ENCODE measurements at regions not wholly inside any gene's neighbourhood (a gene's known extent, or its start where the extent isn't known, plus 50 kb on each side); places are given as distances from the start of the nearest gene placed in this dataset.

DNA sequence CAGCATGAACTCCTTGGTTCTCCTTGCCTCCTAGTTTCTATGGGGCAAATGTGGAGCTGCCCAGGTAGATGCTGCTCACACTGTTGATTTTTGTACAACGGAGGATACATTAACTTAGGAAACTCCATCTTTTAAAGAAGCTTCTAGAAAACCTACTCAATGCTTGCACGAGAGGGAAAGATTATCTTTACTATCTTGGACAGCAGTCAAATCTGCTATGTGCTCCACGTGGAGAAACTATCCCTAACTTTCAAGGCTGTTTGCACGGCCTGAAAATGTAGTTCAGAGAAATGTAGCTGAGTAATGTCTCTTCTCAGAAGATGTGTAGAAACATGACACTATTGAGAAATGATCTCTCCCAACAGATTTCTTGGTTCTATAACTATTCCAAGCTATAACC is 1530.9 kb upstream of the PABPC4L start:
- intact Hi-C loops (cut with DNase I; ENCODE audit: low total_unique reads), result no loop called here
- Histone ChIP-seq H3K4me3 (no peak overlapping the region), H3K9me3 (no peaks in the 10 kb centered on the region), H3K36me3 (no peaks in the 10 kb centered on the region), H3K27ac (no peak overlapping the region), H3K27me3 (no peaks in the 10 kb centered on the region), H3K4me1 (no peaks in the 10 kb centered on the region)
- TF ChIP-seq POLR2A (IDR thresholded peaks at IDR 0.05), result no peak
- TF ChIP-seq, protein P1, sequence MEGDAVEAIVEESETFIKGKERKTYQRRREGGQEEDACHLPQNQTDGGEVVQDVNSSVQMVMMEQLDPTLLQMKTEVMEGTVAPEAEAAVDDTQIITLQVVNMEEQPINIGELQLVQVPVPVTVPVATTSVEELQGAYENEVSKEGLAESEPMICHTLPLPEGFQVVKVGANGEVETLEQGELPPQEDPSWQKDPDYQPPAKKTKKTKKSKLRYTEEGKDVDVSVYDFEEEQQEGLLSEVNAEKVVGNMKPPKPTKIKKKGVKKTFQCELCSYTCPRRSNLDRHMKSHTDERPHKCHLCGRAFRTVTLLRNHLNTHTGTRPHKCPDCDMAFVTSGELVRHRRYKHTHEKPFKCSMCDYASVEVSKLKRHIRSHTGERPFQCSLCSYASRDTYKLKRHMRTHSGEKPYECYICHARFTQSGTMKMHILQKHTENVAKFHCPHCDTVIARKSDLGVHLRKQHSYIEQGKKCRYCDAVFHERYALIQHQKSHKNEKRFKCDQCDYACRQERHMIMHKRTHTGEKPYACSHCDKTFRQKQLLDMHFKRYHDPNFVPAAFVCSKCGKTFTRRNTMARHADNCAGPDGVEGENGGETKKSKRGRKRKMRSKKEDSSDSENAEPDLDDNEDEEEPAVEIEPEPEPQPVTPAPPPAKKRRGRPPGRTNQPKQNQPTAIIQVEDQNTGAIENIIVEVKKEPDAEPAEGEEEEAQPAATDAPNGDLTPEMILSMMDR (IDR thresholded peaks at IDR 0.05), result no peak
- DNase-seq, result no peak

DNA sequence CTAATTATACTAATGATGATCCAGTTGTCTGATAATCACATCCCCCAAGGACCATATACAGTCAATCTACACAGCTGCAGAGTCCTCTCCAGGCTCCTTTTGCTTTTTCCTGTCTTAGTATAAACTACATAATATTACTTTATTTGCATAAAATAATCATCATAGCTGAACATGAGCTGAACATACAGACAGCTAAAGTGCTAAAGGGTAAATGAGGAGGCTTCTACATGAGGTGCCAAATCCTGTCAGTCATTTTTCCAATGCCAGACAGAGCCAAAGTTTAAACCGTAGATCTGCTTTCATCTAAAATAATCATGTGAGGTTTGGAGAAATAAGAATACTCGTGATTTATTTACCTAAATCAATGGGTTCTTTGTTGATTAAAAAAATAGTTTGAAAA is 1530.1 kb upstream of the PABPC4L start:
- DNase-seq, result no peak
- H3K9me3 ChIP-seq, result no peaks in the 10 kb centered on the region
- no peaks in the 10 kb centered on the region for H3K4me1 ChIP-seq
- no peak overlapping the region for H3K27ac ChIP-seq
- H3K36me3 ChIP-seq, result no peaks in the 10 kb centered on the region
- intact Hi-C loops (cut with DNase I; ENCODE audit: low total_unique reads), result no loop called here
- no peak overlapping the region for H3K4me3 ChIP-seq
- TF ChIP-seq POLR2A (IDR thresholded peaks at IDR 0.05), result no peak
- TF ChIP-seq, protein P1 (IDR thresholded peaks at IDR 0.05), result no peak
- no peaks in the 10 kb centered on the region for H3K27me3 ChIP-seq

DNA sequence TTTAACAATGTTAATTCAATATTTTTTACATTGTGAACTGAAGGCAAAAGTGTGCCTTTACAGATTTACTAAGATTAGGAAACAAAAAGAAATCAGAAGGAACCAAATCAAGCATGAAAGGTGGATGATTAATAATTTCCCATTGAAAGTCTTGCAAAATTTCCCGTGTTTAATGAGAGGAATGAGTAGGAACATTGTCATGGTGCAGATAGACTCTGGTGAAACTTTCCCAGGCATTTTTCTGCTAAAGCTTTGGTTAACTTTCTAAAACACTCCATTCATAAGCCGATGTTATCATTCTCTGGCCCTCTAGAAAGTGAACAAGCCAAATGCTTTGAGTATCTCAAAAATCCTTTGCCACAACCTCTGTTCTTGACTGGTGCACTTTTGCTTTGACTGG is 1522.8 kb upstream of the PABPC4L start:
- intact Hi-C loops (cut with DNase I; ENCODE audit: low total_unique reads), result no loop called here
- TF ChIP-seq POLR2A (IDR thresholded peaks at IDR 0.05), result no peak
- TF ChIP-seq, protein P1 (IDR thresholded peaks at IDR 0.05), result no peak

DNA sequence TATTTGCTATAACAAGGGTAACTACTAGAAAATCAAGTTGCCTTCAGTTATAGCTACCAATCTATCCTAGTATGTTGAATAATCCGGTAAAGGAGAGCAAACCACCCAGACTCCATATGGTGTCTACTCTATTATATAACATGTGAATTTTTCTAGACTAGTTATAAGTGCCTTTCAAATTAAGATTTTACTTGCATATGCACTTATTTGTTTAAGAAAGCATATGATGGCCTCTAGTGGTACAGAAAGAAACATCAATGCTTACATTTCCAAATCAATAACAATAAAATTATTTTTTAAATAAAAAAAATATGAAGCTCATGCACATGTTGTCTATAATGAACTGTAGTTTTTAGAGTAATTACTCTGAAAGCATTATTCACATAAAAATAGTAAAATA is 1516.4 kb upstream of the PABPC4L start:
- no peak overlapping the region for H3K27ac ChIP-seq
- intact Hi-C loops (cut with DNase I; ENCODE audit: low total_unique reads), result no loop called here
- H3K4me1 ChIP-seq, result no peaks in the 10 kb centered on the region
- no peak overlapping the region for H3K4me3 ChIP-seq
- DNase-seq, result no peak
- no peaks in the 10 kb centered on the region for H3K36me3 ChIP-seq
- no peaks in the 10 kb centered on the region for H3K9me3 ChIP-seq
- no peak for TF ChIP-seq POLR2A (IDR thresholded peaks at IDR 0.05)
- TF ChIP-seq, protein P1 (IDR thresholded peaks at IDR 0.05), result no peak
- no peaks in the 10 kb centered on the region for H3K27me3 ChIP-seq

More for the DNA sequence above, 1522.8 kb upstream of the PABPC4L start:
- Histone ChIP-seq H3K36me3 (no peaks in the 10 kb centered on the region), H3K27ac (no peak overlapping the region), H3K27me3 (no peaks in the 10 kb centered on the region), H3K4me1 (no peaks in the 10 kb centered on the region), H3K9me3 (no peaks in the 10 kb centered on the region), H3K4me3 (no peak overlapping the region)
- no peak for DNase-seq

DNA sequence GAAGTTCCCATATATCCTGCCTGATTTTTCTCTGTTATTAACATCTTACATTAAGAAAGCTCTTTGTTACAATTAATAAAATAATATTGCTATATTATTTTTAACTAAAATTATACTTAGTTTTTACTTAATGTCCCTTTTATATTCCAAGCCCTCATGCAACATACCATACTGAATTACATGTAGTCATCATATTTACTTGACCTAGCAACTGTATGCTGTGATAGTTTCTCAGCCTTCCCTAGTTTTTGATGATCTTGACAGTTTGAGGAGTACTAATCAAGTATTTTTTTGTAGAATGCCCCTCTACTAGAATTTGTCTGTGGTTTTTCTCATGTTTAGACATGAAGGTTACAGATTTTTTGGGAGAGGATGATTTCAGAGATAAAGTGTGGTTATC is 1503.8 kb upstream of the PABPC4L start:
- peaks cover 0 to 3% of the 10 kb centered on the region in 2 donors for H3K36me3 ChIP-seq
- H3K9me3 ChIP-seq, result no peaks in the 10 kb centered on the region
- TF ChIP-seq POLR2A (IDR thresholded peaks at IDR 0.05), result no peak
- TF ChIP-seq, protein P1 (IDR thresholded peaks at IDR 0.05), result no peak
- intact Hi-C loops (cut with DNase I; ENCODE audit: low total_unique reads), result no loop called here
- H3K4me3 ChIP-seq, result no peak overlapping the region
- H3K27me3 ChIP-seq, result no peaks in the 10 kb centered on the region
- no peak for DNase-seq
- no peaks in the 10 kb centered on the region for H3K4me1 ChIP-seq
- no peak overlapping the region for H3K27ac ChIP-seq
